ENCODE measurements at regions not wholly inside any gene's neighbourhood (a gene's known extent, or its start where the extent isn't known, plus 50 kb on each side); places are given as distances from the start of the nearest gene placed in this dataset.

GRCh38 chr3:146865175-146865755 is 260.1 kb upstream of the PLSCR5 start:
- FAIRE-seq (no peak), DNase-seq (ENCODE audit: low spot score in 2 of 2) (no peak)

DNA sequence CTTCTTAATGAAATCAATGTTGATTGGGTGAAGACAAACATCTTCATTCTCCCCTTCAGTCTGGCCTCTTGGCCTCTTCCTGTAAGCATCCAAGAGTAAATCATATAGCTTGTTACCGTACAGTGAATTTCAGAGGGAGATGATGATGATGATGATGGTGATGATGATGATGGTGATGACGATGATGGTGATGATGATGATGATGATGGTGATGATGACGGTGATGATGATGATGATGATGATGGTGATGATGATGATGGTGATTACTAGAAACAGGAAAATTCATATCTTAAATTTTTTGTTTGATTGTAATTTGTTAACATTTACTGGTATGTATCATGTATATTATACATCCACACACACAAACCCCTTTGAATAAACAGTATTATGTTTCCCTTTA is 256.1 kb upstream of the PLSCR5 start:
- DNase-seq (ENCODE audit: low spot score in 2 of 2) (no peak), FAIRE-seq (no peak)

DNA sequence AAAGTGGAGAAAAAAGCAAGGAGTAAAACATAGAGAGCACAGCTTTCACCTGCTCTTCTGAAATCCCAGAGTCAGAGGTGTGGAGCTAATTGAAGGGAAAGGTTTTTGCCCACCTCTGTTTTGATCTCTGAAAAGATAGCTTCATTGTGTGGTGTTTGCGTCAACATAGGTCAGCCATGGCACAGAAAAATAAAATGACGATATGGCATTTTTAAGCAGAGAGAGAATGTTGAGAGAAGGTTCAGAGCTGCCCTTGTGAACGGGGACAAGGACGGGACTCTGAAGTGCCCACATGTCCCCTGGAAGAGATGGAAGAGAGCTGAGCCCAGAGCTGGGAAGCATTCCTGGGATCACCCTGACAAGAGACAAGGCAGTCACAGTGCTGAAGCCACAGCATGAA is 249.4 kb upstream of the PLSCR5 start:
- FAIRE-seq: no peak

GRCh38 chr3:146851665-146852064 is 246.5 kb upstream of the PLSCR5 start:
- no peak for DNase-seq (ENCODE audit: low spot score in 2 of 2)
- FAIRE-seq: peak; percentile 74

More for the DNA sequence above, 249.4 kb upstream of the PLSCR5 start:
- no peak for DNase-seq (ENCODE audit: low spot score in 2 of 2)

GRCh38 chr3:146845361-146845760 is 240.2 kb upstream of the PLSCR5 start:
- no peak for DNase-seq (ENCODE audit: low spot score in 2 of 2)
- FAIRE-seq: no peak

- DNase-seq (ENCODE audit: low spot score in 2 of 2): no peak
- FAIRE-seq: no peak
Measured at GRCh38 chr3:146843476-146843875, 238.3 kb upstream of the PLSCR5 start.

DNA sequence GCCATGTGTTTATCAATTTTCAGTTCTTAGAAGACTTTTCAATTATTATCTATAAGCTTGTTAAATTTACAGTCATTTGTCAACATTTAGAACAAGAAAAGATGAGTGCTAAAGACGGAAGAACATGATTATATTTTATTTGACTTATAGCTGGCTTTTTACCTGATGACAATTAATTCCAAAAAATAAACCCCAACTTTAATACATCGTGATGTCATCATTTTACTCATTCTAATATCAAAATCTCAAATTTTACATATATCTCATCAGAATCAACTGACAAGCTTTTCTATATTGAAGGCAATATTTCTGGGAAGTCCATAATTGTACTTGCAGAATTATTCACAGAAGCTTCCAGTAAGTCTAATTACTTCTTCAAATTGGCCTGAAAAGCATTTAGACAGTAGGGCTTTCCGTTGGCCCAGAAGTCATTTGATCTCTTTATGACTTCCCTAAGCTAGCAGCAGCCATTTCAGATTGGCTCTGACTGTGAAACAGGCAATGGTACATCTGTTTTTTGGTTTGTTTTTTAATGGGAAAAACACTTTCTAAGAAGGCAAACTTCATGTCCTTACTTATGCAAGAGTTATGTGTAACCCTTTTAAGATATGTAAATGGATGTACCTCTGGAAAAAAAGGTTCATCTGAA is 234.7 kb upstream of the PLSCR5 start:
- no peak for FAIRE-seq
- no peak for DNase-seq (ENCODE audit: low spot score in 2 of 2)

DNA sequence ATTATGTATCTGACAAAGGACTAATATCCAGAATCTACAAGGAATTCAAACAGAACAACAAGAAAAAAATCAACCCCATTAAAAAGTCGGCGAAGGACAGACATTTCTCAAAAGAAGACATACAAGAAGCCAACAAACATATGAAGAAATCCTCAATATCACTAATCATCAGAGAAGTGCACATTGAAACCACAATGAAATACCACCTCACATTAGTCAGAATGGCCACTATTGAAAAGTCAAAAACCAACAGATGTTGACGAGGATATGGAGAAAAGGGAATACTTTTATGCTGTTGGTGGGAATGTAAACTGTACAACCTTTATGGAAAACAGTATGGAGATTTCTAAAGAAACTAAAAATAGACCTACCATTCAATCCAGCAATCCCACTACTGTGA is 233.1 kb upstream of the PLSCR5 start:
- FAIRE-seq (no peak), DNase-seq (ENCODE audit: low spot score in 2 of 2) (no peak)

DNA sequence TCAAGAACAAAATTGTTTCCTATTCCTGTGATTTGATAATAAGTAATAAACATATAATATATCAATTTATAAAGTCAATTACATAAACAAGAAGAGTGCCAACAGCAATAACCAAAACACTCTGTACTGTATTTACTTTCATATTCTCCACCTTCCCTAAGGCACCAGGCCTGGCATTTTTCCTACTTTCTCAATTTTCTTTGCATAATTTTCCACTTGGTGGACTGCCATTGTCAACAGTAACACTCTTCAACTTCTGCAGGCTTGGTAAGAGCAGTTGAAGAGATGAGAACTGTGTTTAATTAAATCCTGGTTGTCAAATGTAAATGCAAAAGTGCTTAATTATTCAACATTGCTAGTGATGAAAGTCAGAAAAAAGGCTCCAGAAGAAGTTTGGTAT is 229.8 kb upstream of the PLSCR5 start:
- FAIRE-seq (no peak), DNase-seq (ENCODE audit: low spot score in 2 of 2) (no peak)

DNA sequence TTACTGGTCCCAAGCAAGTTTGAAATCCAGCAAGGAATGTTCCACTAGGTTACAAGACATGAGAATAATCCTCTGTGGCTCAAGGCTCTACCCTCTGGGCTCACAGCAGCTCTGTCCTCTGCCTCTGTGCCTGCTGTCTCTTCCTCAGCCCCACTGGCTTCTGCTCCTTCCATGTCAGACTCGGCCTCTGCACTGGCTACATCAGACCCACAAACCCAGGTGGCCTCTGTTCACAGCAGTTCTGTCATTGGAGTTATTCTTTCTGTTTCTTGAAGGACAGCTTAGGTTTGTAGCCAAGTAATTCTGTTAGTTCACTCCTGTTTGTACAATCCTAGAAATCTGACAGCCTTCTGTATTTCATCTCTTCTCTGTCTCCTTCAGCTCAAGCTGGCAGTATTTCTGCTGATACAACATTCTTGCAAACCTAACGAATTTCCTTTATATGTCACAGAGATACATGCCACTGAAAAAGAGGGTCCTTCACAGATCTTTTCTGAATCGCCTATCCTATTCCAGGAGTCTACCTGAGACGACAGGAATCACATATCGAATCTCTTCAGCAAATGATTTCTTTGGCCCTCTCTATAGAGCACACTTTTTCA is 227.8 kb upstream of the PLSCR5 start:
- FAIRE-seq (no peak), DNase-seq (ENCODE audit: low spot score in 2 of 2) (no peak)

- peak; percentile 58 for FAIRE-seq
- no peak for DNase-seq (ENCODE audit: low spot score in 2 of 2)
Measured at GRCh38 chr3:146831659-146832058, 226.5 kb upstream of the PLSCR5 start.

DNA sequence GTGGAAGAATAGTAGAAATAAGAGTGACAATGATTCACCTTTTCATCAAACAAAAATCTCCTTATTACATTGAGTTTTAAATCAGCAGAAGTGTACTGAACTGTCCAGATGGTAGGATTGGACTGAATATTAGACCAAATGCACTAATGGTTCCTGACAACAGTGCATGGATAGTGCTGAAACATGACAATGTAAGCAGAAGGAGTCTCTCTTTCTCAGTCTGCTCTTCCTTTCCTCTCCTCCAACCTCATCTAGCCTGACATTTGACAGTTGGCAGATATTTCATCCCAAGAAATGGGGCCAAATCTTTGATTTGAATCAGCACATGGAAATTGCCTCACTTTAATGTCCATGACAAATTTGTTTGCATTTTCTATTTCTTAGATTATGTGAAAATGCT is 225.1 kb upstream of the PLSCR5 start:
- no peak for FAIRE-seq
- no peak for DNase-seq (ENCODE audit: low spot score in 2 of 2)

DNA sequence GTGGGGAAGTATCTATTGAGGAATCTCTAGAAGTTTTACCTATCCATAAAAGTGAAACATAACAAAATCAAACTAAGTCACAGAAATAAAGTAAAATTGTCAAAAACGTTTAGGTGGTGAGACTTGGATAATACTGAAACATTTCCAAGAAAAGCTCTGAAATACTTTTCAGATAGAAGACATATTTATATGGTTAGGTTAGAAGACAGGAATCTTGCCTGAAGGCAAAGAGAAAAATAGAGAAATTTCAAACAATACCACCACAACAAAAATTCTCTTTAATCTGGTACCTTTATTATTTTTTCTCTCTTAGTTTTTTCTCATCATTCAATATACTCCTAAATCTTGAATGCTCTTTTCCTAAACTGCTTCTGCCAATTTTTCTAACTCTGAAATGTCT is 222.7 kb upstream of the PLSCR5 start:
- FAIRE-seq (no peak), DNase-seq (ENCODE audit: low spot score in 2 of 2) (no peak)

DNA sequence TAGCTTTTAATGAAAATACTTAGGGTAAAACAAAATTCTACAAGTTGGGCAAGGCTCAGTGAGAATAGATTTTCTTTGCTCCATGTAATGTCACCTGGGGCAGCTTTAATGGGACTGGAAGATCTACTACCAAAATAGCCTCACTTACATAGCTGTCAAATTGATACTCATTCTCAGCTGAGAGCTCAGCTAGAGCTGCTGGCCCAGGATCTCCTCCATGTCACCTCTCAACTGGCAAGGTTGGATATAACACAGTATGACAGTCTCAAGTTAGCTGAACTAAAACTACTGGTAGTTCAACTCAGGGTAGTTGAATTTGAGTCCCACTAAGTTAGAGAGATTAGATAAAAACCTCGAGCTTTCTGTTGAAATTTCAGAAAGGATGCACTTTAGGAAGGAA is 218.5 kb upstream of the PLSCR5 start:
- FAIRE-seq (no peak), DNase-seq (ENCODE audit: low spot score in 2 of 2) (no peak)

DNA sequence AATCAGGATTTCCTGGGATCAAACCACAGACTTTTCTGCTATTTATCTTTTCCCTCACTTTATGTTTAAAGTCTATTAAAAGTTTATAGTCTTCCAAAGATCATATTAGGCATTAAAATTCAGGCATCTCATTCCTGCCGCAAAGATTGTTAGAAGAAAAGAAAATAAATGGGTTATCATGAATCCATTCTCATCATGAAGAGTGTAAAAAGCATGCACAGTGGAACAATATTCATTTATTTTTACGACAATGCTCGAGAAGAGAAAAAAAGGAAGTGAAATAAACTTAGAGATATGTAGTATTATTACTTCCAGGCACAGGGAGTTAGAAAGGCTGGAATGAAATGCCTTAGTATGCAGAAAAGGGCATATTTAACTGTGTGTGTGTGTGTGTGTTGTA is 213.7 kb upstream of the PLSCR5 start:
- DNase-seq (ENCODE audit: low spot score in 2 of 2) (no peak), FAIRE-seq (no peak)

GRCh38 chr3:146818301-146818700 is 213.2 kb upstream of the PLSCR5 start:
- FAIRE-seq (no peak), DNase-seq (ENCODE audit: low spot score in 2 of 2) (no peak)

GRCh38 chr3:146817704-146818103 is 212.6 kb upstream of the PLSCR5 start:
- DNase-seq (ENCODE audit: low spot score in 2 of 2): no peak
- FAIRE-seq: peak; percentile 8

- DNase-seq (ENCODE audit: low spot score in 2 of 2) (no peak), FAIRE-seq (no peak)
Measured at GRCh38 chr3:146814601-146815315, 209.6 kb upstream of the PLSCR5 start.

- FAIRE-seq (no peak), DNase-seq (ENCODE audit: low spot score in 2 of 2) (no peak)
Measured at GRCh38 chr3:146813496-146813895, 208.3 kb upstream of the PLSCR5 start.

GRCh38 chr3:146803745-146804144 is 198.6 kb upstream of the PLSCR5 start:
- DNase-seq (ENCODE audit: low spot score in 2 of 2) (no peak), FAIRE-seq (no peak)

GRCh38 chr3:146801492-146801891 is 196.3 kb upstream of the PLSCR5 start:
- FAIRE-seq: no peak
- DNase-seq (ENCODE audit: low spot score in 2 of 2): no peak

GRCh38 chr3:146800484-146800883 is 195.3 kb upstream of the PLSCR5 start:
- FAIRE-seq: no peak
- no peak for DNase-seq (ENCODE audit: low spot score in 2 of 2)
